ENCODE measurements at regions not wholly inside any gene's neighbourhood (a gene's known extent, or its start where the extent isn't known, plus 50 kb on each side); places are given as distances from the start of the nearest gene placed in this dataset.

DNA sequence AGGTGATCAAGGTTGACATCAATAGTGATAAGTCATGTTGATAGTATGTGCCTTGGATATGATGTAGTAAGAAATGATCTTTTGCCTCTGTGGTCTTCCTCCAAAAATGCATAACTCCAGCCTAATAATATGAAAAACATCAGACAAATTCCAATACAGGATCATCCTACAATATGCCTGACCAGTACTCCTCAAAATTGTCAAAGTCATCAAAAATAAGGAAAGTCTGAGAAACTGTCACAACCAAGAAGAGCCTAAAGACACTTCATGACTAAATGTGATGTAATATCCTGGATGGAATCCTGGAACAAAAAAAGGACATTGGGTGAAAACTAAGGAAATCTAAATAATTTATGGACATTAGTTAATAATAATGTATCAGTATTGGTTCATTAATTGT, 50.3 kb upstream of the LCORL start:
- Histone ChIP-seq H4K20me1 (ENCODE audit: insufficient read depth) (no peaks in the 10 kb centered on the region), H3K4me2 (no peak overlapping the region), H3K9me2 (no peaks in the 10 kb centered on the region), H3K27ac (ENCODE audit: low read depth in 2 of 2, low read length in 1 of 2) (no peak overlapping the region), H3K27me3 (ENCODE audit: insufficient read depth) (no peaks in the 10 kb centered on the region), H3K36me3 (replicated peaks in 1 of 2; ENCODE audit: control insufficient read depth in 1 of 2, insufficient read depth in 2 of 2, low read length in 1 of 2) (no peaks in the 10 kb centered on the region), H3K4me3 (ENCODE audit: low read depth in 2 of 2, low read length in 1 of 2) (no peak overlapping the region), H2AFZ (ENCODE audit: low read depth) (no peak overlapping the region), H3F3A (replicated peaks; ENCODE audit: insufficient read depth) (no peaks in the 10 kb centered on the region), H3K9ac (no peak overlapping the region), H3K79me2 (ENCODE audit: insufficient read depth) (no peaks in the 10 kb centered on the region), H3K4me1 (ENCODE audit: control insufficient read depth in 1 of 2, insufficient read depth in 2 of 2, low read depth in 1 of 2, low read length in 1 of 2) (no peaks in the 10 kb centered on the region), H3K9me3 (no peaks in the 10 kb centered on the region)
- DNase-seq: no peak
- ChIA-PET POLR2A (no interaction called here), CTCF (no interaction called here)
- no peak for TF ChIP-seq CHD2 (IDR thresholded peaks at IDR 0.05; ENCODE audit: low read length, partially characterized antibody)
- TF ChIP-seq MEF2A (IDR thresholded peaks at IDR 0.05; ENCODE audit: borderline replicate concordance, low read depth): no peak
- no peak for TF ChIP-seq RFX5 (IDR thresholded peaks at IDR 0.05; ENCODE audit: low read length)
- TF ChIP-seq, protein P1, sequence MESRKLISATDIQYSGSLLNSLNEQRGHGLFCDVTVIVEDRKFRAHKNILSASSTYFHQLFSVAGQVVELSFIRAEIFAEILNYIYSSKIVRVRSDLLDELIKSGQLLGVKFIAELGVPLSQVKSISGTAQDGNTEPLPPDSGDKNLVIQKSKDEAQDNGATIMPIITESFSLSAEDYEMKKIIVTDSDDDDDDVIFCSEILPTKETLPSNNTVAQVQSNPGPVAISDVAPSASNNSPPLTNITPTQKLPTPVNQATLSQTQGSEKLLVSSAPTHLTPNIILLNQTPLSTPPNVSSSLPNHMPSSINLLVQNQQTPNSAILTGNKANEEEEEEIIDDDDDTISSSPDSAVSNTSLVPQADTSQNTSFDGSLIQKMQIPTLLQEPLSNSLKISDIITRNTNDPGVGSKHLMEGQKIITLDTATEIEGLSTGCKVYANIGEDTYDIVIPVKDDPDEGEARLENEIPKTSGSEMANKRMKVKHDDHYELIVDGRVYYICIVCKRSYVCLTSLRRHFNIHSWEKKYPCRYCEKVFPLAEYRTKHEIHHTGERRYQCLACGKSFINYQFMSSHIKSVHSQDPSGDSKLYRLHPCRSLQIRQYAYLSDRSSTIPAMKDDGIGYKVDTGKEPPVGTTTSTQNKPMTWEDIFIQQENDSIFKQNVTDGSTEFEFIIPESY (IDR thresholded peaks at IDR 0.05; ENCODE audit: borderline replicate concordance, low read depth): no peak
- no peak for TF ChIP-seq EP300 (IDR thresholded peaks at IDR 0.05; ENCODE audit: borderline replicate concordance in 1 of 2, low read depth in 1 of 2, low read length in 1 of 2)
- no peak for TF ChIP-seq NRF1 (IDR thresholded peaks at IDR 0.05; ENCODE audit: low read depth, low read length)
- no peak for TF ChIP-seq TCF12 (IDR thresholded peaks at IDR 0.05)
- no peak for TF ChIP-seq YY1 (IDR thresholded peaks at IDR 0.05; ENCODE audit: low read depth)
- no peak for TF ChIP-seq MXI1 (IDR thresholded peaks at IDR 0.05; ENCODE audit: low read depth, low read length)

Small RNA genes in the stretch of these regions (small RNA-seq; reads per million reads assigned to genes)
- 0 to 4.5 (median 0) reads per million in 7 experiments for gene RNA5SP157

All from SK-N-SH (cell line).